Adrenal gland (tissue), 5 donors: ENCODE measurements at regions not wholly inside any gene's neighbourhood (a gene's known extent, or its start where the extent isn't known, plus 50 kb on each side); places are given as distances from the start of the nearest gene placed in this dataset.

Source experiments
- POLR2A ChIP-seq, 2 donors: fragments of 450-650 bp; IDR thresholded peaks; one replicate each; pipeline ENCODE4 v1.6.1; 2017; ENCODE audit warnings: antibody characterized with exemption in 2 of 2, mild to moderate bottlenecking in 2 of 2, moderate library complexity in 1 of 2
- TF ChIP-seq, protein P1 (sequence below), 6 experiments: fragments of 450-650 bp in 4 of 6; fragments of 200-600 bp in 2 of 6; sonication (generic) in 1 of 6; IDR thresholded peaks; 1 replicate in 5 of 6; 2 replicates in 1 of 6; pipeline versions ENCODE4 v1.5.1 to v1.8.0; 2016 to 2021; ENCODE audit warnings: antibody characterized with exemption in 6 of 6, mild to moderate bottlenecking in 2 of 6, moderate library complexity in 1 of 6
- donor health status: DM: no; HTN: no; CAD: no.

DNA sequence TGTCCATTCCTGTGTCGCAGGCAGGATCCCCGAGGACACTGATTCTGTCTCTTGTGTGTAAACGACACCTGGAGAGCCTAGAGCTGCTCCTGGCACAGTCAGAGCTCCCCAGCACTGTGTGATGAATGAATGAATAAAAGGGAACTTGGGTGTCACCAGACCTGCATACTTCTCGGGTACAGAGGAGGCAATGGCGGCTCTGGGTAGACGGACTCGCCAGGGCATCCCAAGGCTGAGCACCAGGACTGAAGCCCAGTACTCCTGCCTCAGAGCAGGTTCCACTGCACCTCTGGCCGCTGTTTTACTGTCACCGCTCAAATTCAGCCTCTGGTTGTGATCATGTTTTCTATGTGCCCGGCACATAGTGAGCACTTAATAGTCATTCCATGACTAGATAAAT lies 255.8 kb downstream of the GLRX3 start:
- TF ChIP-seq, protein P1, sequence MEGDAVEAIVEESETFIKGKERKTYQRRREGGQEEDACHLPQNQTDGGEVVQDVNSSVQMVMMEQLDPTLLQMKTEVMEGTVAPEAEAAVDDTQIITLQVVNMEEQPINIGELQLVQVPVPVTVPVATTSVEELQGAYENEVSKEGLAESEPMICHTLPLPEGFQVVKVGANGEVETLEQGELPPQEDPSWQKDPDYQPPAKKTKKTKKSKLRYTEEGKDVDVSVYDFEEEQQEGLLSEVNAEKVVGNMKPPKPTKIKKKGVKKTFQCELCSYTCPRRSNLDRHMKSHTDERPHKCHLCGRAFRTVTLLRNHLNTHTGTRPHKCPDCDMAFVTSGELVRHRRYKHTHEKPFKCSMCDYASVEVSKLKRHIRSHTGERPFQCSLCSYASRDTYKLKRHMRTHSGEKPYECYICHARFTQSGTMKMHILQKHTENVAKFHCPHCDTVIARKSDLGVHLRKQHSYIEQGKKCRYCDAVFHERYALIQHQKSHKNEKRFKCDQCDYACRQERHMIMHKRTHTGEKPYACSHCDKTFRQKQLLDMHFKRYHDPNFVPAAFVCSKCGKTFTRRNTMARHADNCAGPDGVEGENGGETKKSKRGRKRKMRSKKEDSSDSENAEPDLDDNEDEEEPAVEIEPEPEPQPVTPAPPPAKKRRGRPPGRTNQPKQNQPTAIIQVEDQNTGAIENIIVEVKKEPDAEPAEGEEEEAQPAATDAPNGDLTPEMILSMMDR (IDR thresholded peaks at IDR 0.05): no peak
- no peak for TF ChIP-seq POLR2A (IDR thresholded peaks at IDR 0.05)
